Kidney capillary endothelial cell (primary cell): ENCODE measurements at regions not wholly inside any gene's neighbourhood (a gene's known extent, or its start where the extent isn't known, plus 50 kb on each side); places are given as distances from the start of the nearest gene placed in this dataset.
"Not testable (repeated sequence)": the region's sequence is repeated elsewhere in the genome, so short reads cannot be mapped to it uniquely, and the experiment has no call there.

Experiments used
- DNase-seq: peaks from one replicate; pipeline ENCODE4 v3.0.0-alpha.2; 2018; ENCODE audit warnings: low spot score

- DNase-seq = no peak
These were observed 504.1 kb downstream of the RPL10L start for GRCh38 chr14:46147452-46147851.

- DNase-seq = no peak
These were observed 504.6 kb downstream of the RPL10L start for GRCh38 chr14:46147024-46147423.

- no peak for DNase-seq
These were observed 511.1 kb downstream of the RPL10L start for GRCh38 chr14:46140445-46140844.

GRCh38 chr14:46139649-46140048 lies 511.9 kb downstream of the RPL10L start:
- DNase-seq = no peak

GRCh38 chr14:46137786-46138185 lies 513.8 kb downstream of the RPL10L start:
- no peak for DNase-seq

GRCh38 chr14:46136456-46136855 lies 515.1 kb downstream of the RPL10L start:
- no peak for DNase-seq

- DNase-seq = no peak
These were observed 543.4 kb downstream of the RPL10L start for GRCh38 chr14:46108228-46108627.

GRCh38 chr14:46100901-46101300 lies 550.7 kb downstream of the RPL10L start:
- not testable (repeated sequence) for DNase-seq

GRCh38 chr14:46091819-46092218 lies 559.8 kb downstream of the RPL10L start:
- DNase-seq = no peak

GRCh38 chr14:46087604-46088003 lies 564.0 kb downstream of the RPL10L start:
- no peak for DNase-seq

GRCh38 chr14:46074061-46074460 lies 577.5 kb downstream of the RPL10L start:
- DNase-seq = no peak

GRCh38 chr14:46063872-46064271 lies 587.7 kb downstream of the RPL10L start:
- DNase-seq = no peak

GRCh38 chr14:46058964-46059563 lies 592.5 kb downstream of the RPL10L start:
- no peak for DNase-seq

GRCh38 chr14:46057799-46058198 lies 593.8 kb downstream of the RPL10L start:
- DNase-seq = no peak

- DNase-seq = no peak
These were observed 597.1 kb downstream of the RPL10L start for GRCh38 chr14:46054526-46054925.

- DNase-seq = no peak
These were observed 598.4 kb downstream of the RPL10L start for GRCh38 chr14:46053221-46053620.

GRCh38 chr14:46051796-46052195 lies 599.8 kb downstream of the RPL10L start:
- DNase-seq = no peak

- DNase-seq = no peak
These were observed 603.5 kb downstream of the RPL10L start for GRCh38 chr14:46048127-46048526.

- DNase-seq = no peak
These were observed 615.5 kb downstream of the RPL10L start for GRCh38 chr14:46036099-46036498.

GRCh38 chr14:46034305-46034704 lies 617.3 kb downstream of the RPL10L start:
- no peak for DNase-seq

- DNase-seq = no peak
These were observed 632.6 kb downstream of the RPL10L start for GRCh38 chr14:46018846-46019420.

GRCh38 chr14:46008348-46008747 lies 643.2 kb downstream of the RPL10L start:
- DNase-seq = no peak

GRCh38 chr14:45998554-45998953 lies 653.0 kb downstream of the RPL10L start:
- DNase-seq = no peak

GRCh38 chr14:45990252-45990651 lies 661.3 kb downstream of the RPL10L start:
- no peak for DNase-seq
